T-helper 1 cell treated with Interleukin-12 subunit alpha and Interleukin-12 subunit beta and Interleukin-4 antibody, amounts not matched to agents 30 μg/mL and 1 μg/mL, for 36 hours (primary cell): ENCODE measurements at regions not wholly inside any gene's neighbourhood (a gene's known extent, or its start where the extent isn't known, plus 50 kb on each side); places are given as distances from the start of the nearest gene placed in this dataset.

Source experiments
- H3K27ac Mint-ChIP-seq: one replicate; pipeline ENCODE4 v1.8.0; 2021; ENCODE audit warnings: mild to moderate bottlenecking, mixed read lengths
- H3K27me3 Mint-ChIP-seq: one replicate; pipeline ENCODE4 v1.8.0; 2021; ENCODE audit warnings: low read depth, mixed read lengths
- H3K36me3 Mint-ChIP-seq: one replicate; pipeline ENCODE4 v1.8.0; 2021; ENCODE audit warnings: low read depth, mixed read lengths
- H3K4me1 Mint-ChIP-seq: one replicate; pipeline ENCODE4 v1.8.0; 2021; ENCODE audit warnings: low read depth, mixed read lengths
- H3K4me3 Mint-ChIP-seq: one replicate; pipeline ENCODE4 v1.8.0; 2021; ENCODE audit warnings: mild to moderate bottlenecking, moderate library complexity, mixed read lengths
- H3K9me3 Mint-ChIP-seq: one replicate; pipeline ENCODE4 v1.8.0; 2021; ENCODE audit warnings: mixed read lengths

DNA sequence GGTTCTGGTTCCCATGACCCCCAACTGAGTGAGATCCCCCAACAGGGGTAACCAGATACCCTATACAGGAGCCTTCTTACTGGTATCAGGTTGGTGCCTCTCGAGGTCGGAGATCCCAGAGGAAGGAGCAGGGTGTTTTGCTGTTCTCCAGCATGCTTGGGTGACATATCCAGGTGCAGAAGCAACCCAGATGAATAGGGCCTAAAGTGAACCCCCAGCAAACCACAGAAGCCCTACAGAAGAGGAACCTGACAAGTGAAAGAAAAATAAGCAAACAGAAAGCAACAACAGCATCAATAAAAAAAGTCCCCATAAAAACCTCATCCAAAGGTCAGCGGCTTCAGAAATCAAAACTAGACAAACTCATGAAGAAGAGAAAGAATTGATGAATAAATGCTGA is 633.4 kb upstream of the CXADR start:
- H3K27me3 Mint-ChIP-seq = no peaks in the 10 kb centered on the region
- no peaks in the 10 kb centered on the region for H3K36me3 Mint-ChIP-seq
- H3K4me3 Mint-ChIP-seq = no peak overlapping the region
- H3K9me3 Mint-ChIP-seq = peaks cover 40% of the 10 kb centered on the region
- no peaks in the 10 kb centered on the region for H3K4me1 Mint-ChIP-seq
- H3K27ac Mint-ChIP-seq = no peak overlapping the region

DNA sequence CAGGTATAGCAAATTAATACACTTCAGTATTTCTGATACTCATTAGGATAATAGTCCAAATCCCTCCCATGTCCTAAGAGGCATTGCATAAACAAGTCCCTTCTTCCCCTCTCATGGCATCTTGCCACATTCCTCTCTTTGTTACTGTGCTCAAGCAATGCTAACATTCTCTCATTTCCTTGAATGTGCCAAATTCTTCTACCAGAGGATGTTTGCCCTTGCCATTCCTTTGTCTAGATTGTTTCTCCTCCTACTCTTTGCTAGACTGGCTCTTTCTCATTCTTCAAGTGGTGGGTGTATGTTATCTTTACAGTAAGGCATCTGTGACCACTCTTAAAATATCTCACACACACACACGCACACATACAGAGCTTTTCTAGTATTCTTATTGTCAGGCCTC is 621.0 kb upstream of the CXADR start:
- Mint-ChIP-seq H3K27ac (no peak overlapping the region), H3K4me1 (no peaks in the 10 kb centered on the region), H3K9me3 (peaks cover 21% of the 10 kb centered on the region), H3K27me3 (no peaks in the 10 kb centered on the region), H3K36me3 (no peaks in the 10 kb centered on the region), H3K4me3 (no peak overlapping the region)

GRCh38 chr21:16900685-16901084 is 612.2 kb upstream of the CXADR start:
- Mint-ChIP-seq H3K27ac (no peak overlapping the region), H3K36me3 (no peaks in the 10 kb centered on the region), H3K4me3 (no peak overlapping the region), H3K9me3 (peaks cover 17% of the 10 kb centered on the region), H3K27me3 (no peaks in the 10 kb centered on the region), H3K4me1 (no peaks in the 10 kb centered on the region)

DNA sequence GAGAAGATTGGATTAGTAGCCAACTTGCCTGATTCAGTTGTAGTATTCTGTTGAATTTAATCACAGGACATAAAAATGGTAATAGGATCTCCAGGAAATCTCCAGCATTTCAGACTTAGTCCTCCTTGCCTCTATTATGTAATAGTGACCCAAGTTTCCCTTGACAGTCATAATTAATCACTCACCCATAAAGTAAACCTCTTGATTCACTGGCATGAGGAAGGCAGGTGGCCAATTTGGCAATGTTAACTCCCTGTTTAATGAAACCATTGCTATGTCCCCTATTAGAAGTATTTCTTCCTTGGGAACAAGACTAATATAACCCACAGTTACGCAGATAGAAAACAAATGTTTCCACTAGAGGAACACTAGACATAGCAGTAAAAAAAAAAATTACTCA is 604.8 kb upstream of the CXADR start:
- Mint-ChIP-seq H3K4me3 (no peak overlapping the region), H3K27ac (no peak overlapping the region), H3K9me3 (peaks cover 27% of the 10 kb centered on the region), H3K36me3 (no peaks in the 10 kb centered on the region), H3K4me1 (no peaks in the 10 kb centered on the region), H3K27me3 (no peaks in the 10 kb centered on the region)

- no peak overlapping the region for H3K4me3 Mint-ChIP-seq
- H3K27ac Mint-ChIP-seq = no peak overlapping the region
- no peaks in the 10 kb centered on the region for H3K36me3 Mint-ChIP-seq
- H3K4me1 Mint-ChIP-seq = no peaks in the 10 kb centered on the region
- peaks cover 32% of the 10 kb centered on the region for H3K9me3 Mint-ChIP-seq
- no peaks in the 10 kb centered on the region for H3K27me3 Mint-ChIP-seq
Observed at GRCh38 chr21:16910435-16911165, 602.2 kb upstream of the CXADR start.

DNA sequence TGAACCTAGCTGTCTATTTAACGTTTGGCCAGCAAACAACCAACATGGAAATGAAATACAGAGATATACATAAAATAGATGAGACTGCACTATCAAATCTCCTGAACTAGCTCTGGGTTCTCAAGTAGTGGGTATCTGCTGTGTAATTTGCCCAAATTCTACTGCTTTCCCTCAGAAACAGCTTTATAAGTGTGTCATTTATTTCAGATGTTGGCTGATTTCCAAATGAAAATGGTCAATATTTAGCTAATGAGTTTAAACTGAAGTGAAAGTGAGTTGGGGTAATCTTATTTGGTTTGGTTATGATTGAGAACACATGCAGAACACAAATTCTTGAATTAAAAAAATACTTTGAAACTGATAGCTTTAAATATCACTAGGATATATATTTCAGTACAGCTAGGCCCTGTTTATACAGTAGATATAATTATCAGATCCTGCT is 601.7 kb upstream of the CXADR start:
- H3K27ac Mint-ChIP-seq = no peak overlapping the region
- H3K36me3 Mint-ChIP-seq = no peaks in the 10 kb centered on the region
- no peaks in the 10 kb centered on the region for H3K4me1 Mint-ChIP-seq
- H3K4me3 Mint-ChIP-seq = no peak overlapping the region
- peaks cover 29% of the 10 kb centered on the region for H3K9me3 Mint-ChIP-seq
- H3K27me3 Mint-ChIP-seq = no peaks in the 10 kb centered on the region

GRCh38 chr21:16912075-16912474 is 600.8 kb upstream of the CXADR start:
- Mint-ChIP-seq H3K4me1 (no peaks in the 10 kb centered on the region), H3K36me3 (no peaks in the 10 kb centered on the region), H3K27ac (no peak overlapping the region)

DNA sequence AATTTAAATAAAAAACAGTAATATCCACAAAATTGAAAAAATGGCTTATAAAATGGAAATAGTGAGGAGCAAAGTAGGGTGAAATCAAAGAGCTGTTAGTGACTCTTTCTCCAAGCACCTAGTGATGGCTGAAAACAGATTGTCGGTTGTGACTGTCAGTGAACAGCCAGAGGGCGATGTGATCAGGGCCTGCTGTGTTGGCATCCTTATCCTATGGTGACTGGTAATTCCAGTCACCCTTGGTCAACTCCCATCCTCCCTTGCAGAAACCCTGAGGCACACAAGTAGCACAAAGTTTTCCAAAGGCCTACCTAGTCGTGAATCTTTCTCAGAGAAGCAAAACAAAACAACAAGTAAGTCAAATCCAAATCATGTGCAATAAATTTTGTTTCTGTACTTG is 599.8 kb upstream of the CXADR start:
- H3K27ac Mint-ChIP-seq = no peak overlapping the region
- H3K9me3 Mint-ChIP-seq = peaks cover 26% of the 10 kb centered on the region
- no peak overlapping the region for H3K4me3 Mint-ChIP-seq
- no peaks in the 10 kb centered on the region for H3K36me3 Mint-ChIP-seq
- no peaks in the 10 kb centered on the region for H3K27me3 Mint-ChIP-seq
- no peaks in the 10 kb centered on the region for H3K4me1 Mint-ChIP-seq

More at GRCh38 chr21:16912075-16912474, 600.8 kb upstream of the CXADR start:
- no peak overlapping the region for H3K4me3 Mint-ChIP-seq
- H3K27me3 Mint-ChIP-seq = no peaks in the 10 kb centered on the region
- peaks cover 26% of the 10 kb centered on the region for H3K9me3 Mint-ChIP-seq

DNA sequence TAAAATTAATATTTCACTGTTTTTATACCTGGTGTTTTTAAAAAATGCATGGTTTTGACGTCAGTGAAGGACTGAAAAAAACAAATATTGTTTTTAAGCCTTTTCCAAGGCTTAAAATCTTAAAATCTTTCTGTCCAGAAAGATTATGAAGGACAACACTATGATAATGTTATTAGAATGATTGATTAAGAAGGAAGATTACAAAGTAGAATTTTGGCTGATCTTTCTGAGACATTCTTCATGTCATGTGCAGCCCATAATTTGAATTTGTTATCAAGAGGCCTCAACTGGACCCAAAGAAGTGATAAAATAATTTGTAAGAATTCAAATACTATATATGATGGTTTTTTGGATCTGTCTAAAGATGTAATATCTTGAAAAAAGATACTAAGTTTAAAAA is 584.4 kb upstream of the CXADR start:
- Mint-ChIP-seq H3K27ac (no peak overlapping the region), H3K4me1 (no peaks in the 10 kb centered on the region), H3K27me3 (no peaks in the 10 kb centered on the region), H3K36me3 (no peaks in the 10 kb centered on the region), H3K9me3 (peaks cover 1% of the 10 kb centered on the region), H3K4me3 (no peak overlapping the region)

DNA sequence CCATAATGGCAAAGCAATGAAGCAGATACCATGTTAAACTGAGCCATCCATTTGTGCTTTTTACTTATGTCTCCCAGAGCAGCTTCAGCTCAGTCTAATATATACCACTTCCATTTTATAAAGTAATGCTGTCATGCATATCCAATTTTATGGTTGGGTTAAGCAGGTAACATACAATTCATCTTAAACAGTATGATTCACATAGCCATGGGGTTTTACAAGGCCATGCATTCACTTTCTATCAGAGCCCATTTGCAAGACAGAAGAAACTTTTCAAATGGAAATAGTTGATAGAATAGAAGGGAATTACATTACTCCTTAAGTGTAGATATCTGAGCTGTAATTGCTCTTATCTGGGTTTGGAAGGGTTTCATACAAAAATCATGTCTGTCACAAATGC is 580.5 kb upstream of the CXADR start:
- H3K4me3 Mint-ChIP-seq = no peak overlapping the region

GRCh38 chr21:16942703-16943102 is 570.1 kb upstream of the CXADR start:
- H3K27ac Mint-ChIP-seq = no peak overlapping the region
- no peak overlapping the region for H3K4me3 Mint-ChIP-seq
- no peaks in the 10 kb centered on the region for H3K36me3 Mint-ChIP-seq
- peaks cover 50% of the 10 kb centered on the region for H3K9me3 Mint-ChIP-seq
- no peaks in the 10 kb centered on the region for H3K4me1 Mint-ChIP-seq
- H3K27me3 Mint-ChIP-seq = no peaks in the 10 kb centered on the region

More for the DNA sequence above, 580.5 kb upstream of the CXADR start:
- Mint-ChIP-seq H3K9me3 (peaks cover 10% of the 10 kb centered on the region), H3K36me3 (no peaks in the 10 kb centered on the region), H3K27ac (no peak overlapping the region), H3K4me1 (no peaks in the 10 kb centered on the region), H3K27me3 (no peaks in the 10 kb centered on the region)

DNA sequence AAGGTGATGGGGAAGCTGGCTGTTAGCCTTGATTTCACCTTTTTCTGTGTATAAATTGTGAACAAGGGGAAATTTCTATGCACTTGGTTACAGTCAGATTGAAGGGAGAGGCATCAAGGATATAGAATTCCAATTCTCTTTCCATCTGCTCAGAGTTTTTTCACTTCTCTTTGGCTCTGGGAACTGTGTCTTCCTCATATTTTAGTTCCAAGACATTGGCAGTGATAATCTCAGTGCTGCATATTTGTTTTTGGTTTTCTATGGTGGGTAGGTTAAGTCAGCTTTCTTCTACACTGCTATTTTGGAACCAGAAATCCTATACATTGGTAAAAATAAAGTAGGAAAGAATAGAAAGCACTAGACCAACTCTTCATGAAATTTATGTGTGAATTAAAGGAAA is 569.6 kb upstream of the CXADR start:
- Mint-ChIP-seq H3K27me3 (no peaks in the 10 kb centered on the region), H3K36me3 (no peaks in the 10 kb centered on the region), H3K9me3 (peaks cover 48% of the 10 kb centered on the region), H3K4me1 (no peaks in the 10 kb centered on the region), H3K27ac (no peak overlapping the region), H3K4me3 (no peak overlapping the region)

GRCh38 chr21:16945580-16945979 is 567.3 kb upstream of the CXADR start:
- H3K27me3 Mint-ChIP-seq = no peaks in the 10 kb centered on the region
- H3K4me1 Mint-ChIP-seq = no peaks in the 10 kb centered on the region
- H3K4me3 Mint-ChIP-seq = no peak overlapping the region
- H3K27ac Mint-ChIP-seq = no peak overlapping the region
- H3K9me3 Mint-ChIP-seq = peaks cover 59% of the 10 kb centered on the region
- H3K36me3 Mint-ChIP-seq = no peaks in the 10 kb centered on the region

DNA sequence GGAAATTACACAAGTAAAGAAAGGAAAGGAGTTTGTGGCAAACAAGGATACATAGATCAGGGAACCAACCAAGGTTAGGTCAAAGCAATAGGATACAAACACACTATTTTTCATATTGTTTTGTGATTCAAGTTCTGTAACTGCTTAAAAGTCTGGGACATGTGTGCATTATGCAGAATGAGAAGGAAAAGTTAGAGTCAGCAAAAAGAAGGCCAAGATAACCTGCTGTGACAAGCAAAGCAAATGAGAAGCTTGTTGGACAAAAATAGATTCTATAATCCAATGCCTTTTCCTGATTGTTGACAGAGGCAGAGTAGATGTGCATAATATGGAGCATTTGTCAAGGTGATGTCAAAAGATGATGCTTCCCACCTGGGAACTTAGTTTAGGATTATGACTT is 556.0 kb upstream of the CXADR start:
- Mint-ChIP-seq H3K4me3 (no peak overlapping the region), H3K36me3 (no peaks in the 10 kb centered on the region), H3K9me3 (peaks cover 29% of the 10 kb centered on the region), H3K27me3 (no peaks in the 10 kb centered on the region), H3K27ac (no peak overlapping the region), H3K4me1 (no peaks in the 10 kb centered on the region)

- H3K4me3 Mint-ChIP-seq = no peak overlapping the region
- no peaks in the 10 kb centered on the region for H3K4me1 Mint-ChIP-seq
- no peaks in the 10 kb centered on the region for H3K36me3 Mint-ChIP-seq
- no peaks in the 10 kb centered on the region for H3K27me3 Mint-ChIP-seq
- no peak overlapping the region for H3K27ac Mint-ChIP-seq
- peaks cover 26% of the 10 kb centered on the region for H3K9me3 Mint-ChIP-seq
Observed at GRCh38 chr21:16965424-16965823, 547.4 kb upstream of the CXADR start.

- H3K36me3 Mint-ChIP-seq = no peaks in the 10 kb centered on the region
- H3K9me3 Mint-ChIP-seq = peaks cover 21% of the 10 kb centered on the region
- H3K4me1 Mint-ChIP-seq = no peaks in the 10 kb centered on the region
- H3K27ac Mint-ChIP-seq = no peak overlapping the region
- no peak overlapping the region for H3K4me3 Mint-ChIP-seq
- H3K27me3 Mint-ChIP-seq = no peaks in the 10 kb centered on the region
Observed at GRCh38 chr21:16968436-16968835, 544.4 kb upstream of the CXADR start.
